Islet of Langerhans (tissue), 1 donor: ENCODE measurements at regions not wholly inside any gene's neighbourhood (a gene's known extent, or its start where the extent isn't known, plus 50 kb on each side); places are given as distances from the start of the nearest gene placed in this dataset.
A peak's percentile ranks its signal among the peaks of the same experiment; 100 is the strongest.
"Not testable (repeated sequence)": the region's sequence is repeated elsewhere in the genome, so short reads cannot be mapped to it uniquely, and the experiment has no call there.

ENCODE experiments used
- FAIRE-seq: peaks from one replicate; lab custom pipeline; 2011; peaks lifted over from hg19 to GRCh38; lab: Jason Lieb, UNC

DNA sequence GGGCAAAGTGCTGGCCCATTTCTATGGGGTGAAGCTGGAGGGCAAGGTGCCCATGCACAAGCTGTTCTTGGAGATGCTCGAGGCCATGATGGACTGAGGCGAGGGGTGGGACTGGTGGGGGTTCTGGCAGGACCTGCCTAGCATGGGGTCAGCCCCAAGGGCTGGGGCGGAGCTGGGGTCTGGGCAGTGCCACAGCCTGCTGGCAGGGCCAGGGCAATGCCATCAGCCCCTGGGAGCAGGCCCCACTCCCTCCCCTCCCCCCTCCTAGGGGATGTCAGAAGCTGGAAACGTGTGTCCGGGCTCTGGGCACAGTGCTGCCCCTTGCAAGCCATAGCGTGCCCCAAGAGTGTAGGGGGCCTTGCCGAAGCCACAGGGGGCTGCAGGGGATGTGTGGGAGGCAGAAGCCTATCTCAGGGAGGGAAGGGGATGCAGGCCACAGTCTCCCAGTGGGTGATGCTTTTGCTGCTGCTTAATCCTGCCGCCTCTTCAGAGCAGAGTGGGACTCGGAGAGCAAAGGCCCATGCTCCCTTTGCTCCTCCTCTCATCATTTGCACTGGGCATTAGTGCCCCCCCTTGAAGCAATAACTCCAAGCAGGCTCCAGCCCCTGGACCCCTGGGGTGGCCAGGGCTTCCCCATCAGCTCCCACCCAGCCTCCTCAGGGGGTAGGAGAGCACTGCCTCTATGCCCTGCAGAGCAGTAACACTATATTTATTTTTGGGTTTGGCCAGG, 85.2 kb downstream of the MRPL57 start:
- not testable (repeated sequence) for FAIRE-seq

DNA sequence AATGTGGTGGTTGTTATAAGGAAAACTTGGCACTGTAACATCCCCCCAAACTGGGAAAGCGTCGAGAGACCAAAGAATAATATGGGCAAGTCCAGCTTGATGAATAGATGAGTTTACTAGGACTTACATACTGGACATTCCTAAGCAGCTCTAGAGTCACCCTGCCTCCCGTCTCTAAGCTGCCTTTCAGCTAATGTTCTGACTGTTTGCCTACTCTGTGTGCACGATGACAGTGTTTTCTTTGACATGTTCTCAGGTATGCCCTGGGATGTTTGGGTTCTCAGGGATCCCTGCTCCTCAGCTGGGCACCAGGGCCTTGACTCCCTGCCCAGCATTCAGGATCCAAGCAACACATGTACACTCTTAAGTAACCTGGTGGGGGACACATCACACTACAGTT, 87.5 kb downstream of the MRPL57 start:
- FAIRE-seq: not testable (repeated sequence)

DNA sequence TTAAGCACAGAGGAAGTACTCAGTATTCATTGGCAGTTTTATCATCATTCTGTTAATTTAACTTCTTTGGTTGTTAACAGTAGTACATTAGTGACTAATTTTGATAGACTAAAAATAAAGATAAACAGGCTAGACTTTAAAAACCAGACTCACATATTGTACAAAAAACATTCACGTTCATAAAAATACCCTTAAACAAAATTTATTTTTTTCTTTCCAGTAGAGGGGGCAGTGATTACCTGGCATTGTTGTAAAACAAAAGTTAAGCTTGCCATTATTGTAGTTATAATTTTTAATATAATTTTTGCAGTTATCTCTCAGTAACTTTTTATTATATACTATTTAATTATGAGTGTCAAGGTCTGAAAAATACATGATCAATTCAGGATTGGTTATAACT, 92.0 kb downstream of the MRPL57 start:
- not testable (repeated sequence) for FAIRE-seq

DNA sequence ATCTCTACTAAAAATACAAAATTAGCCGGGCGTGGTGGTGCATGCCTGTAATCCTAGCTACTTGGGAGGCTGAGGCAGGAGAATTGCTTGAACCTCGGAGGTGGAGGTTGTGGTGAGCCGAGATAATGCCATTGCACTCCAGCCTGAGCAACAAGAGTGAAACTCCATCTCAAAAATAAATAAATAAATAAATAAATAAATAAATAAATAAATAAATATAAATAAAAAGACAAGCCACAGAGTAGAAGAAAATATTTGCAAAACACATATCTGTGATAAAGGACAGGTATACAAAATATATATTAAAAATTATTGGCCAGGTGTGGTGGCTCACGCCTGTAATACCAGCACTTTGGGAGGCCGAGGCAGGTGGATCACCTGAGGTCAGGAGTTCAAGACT, 96.0 kb downstream of the MRPL57 start:
- FAIRE-seq: not testable (repeated sequence)

DNA sequence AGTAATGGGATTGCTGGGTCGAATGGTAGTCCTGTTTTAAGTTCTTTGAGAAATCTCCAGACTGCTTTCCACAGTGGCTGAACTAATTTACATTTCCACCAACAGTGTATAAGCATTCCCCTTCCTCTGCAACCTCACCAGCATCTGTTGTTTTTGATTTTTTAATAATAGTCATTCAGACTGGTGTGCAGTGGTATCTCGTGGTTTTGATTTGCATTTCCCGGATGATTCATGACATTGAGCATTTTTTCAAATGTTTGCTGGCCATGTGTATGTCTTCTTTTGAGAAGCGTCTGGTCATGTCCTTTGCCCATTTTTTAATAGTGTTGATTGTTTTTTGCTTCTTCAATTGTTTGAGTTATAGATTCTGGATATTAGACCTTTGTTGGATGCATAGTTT, 98.0 kb downstream of the MRPL57 start:
- FAIRE-seq: not testable (repeated sequence)

DNA sequence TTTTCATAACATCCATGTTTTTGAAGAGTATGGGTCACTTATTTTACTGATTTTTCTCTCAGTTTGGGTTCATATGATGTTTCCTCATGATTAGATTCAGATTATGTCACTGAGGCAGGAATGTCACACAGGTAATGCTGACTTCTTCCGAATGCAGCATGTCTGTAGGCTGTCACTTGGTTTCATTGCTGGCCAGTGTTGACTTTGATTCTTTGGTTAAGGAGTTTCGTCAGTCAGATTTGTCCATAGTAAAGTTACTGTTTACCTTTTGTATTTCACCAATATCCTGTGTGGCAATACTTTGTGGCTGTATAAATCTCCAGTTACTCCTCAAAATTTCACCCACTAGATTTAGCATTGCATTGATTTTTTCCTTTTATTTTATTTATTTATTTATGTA, 105.6 kb downstream of the MRPL57 start:
- FAIRE-seq: no peak

DNA sequence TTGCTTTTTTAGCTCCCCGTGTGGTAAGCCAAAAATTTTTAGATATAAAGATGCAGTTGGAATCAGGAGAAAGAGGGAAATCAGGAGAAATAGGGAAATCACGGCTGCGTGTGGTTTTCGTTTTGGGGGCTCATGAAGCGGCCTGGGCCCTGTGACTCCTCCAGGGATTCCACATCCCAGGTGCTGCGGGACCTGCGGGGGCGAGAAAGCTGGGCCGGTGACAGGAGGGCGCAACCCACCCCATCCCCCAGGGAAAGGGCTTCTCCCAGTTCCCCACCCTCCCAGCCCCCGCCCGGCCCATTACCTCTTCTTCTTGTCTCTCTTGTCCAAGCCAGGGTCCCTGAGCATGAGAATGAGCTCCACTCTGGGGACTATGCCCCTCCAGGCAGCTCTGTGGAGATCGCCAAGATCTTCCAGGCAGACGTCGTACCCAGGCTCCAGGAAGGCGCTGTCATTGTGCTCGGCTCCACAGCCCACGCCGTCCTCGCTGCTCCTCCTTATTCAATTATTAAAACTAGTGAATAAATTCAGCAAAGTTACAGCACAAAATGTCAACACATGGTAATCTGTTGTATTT, 111.0 kb downstream of the MRPL57 start:
- FAIRE-seq: no peak

DNA sequence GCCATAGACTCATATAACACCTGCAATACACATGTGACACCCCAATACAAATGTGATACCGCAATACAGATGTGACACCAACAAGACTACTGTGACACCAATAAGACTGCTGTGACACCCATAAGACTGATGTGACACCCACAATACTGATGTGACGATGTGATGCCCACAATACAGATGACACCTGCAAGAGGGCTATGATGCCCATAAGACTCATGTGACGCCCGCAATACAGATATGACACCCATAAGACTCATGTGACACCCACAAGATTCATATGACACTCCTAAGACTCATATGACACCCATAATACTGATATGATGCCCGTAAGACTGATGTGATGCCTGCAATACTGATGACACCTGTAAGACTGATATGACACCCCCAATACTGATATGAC, 113.0 kb downstream of the MRPL57 start:
- FAIRE-seq: no peak

DNA sequence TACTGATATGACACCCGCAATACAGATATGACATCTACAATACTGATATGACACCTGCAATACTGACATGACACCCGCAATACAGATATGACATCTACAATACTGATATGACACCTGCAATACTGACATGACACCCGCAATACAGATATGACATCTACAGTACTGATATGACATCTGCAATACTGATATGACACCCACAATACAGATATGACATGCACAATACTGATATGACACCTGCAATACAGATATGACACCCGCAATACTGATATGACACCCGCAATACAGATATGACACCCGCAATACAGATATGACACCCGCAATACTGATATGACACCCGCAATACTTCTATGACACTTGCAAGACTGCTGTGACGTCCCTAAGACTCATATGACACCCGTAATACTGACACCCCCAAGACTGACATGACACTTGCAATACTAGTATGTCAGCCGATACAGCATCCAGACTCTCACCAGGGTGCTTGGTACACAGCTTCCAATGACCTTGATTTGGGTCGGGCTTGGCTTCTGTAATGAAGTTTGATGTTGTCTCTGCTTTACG, 114.1 kb downstream of the MRPL57 start:
- not testable (repeated sequence) for FAIRE-seq

DNA sequence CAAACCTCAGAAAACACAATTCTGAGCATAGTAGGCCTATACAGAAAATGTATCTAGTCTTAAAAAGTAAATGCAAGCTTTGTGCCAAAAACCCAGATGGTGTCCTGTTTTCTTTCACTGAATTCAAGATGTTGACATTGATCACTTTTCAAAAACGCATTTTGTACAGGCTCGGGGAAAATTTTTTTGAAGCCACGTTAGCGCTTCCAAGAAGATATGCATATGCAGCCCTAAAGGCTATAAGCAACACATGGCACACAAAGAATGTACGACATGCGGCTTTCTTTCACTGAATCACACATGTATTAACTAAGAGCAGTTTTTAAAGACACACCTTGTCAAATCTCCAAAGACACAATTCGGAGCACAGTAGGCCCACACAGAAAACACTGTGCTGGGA, 115.4 kb downstream of the MRPL57 start:
- FAIRE-seq: no peak

DNA sequence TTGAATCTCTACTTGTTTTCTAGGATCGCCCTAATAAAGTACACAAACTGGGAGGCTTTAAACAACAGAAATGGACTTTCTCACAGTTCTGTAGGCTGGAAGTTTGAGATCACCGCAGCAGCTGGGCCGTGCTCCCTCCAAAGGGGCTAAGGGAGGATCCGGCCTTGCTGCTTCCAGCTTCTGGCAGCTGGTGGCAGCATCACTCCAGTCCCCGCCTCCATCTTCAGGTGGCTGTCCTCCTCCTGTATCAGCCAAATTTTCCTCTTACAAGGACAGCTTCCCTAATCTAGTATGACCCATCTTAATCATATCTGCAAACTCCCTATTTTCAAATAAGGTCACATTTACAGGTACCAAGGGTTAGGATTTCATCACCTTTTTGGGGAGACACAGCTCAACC, 120.5 kb downstream of the MRPL57 start:
- FAIRE-seq: peak; percentile 90

DNA sequence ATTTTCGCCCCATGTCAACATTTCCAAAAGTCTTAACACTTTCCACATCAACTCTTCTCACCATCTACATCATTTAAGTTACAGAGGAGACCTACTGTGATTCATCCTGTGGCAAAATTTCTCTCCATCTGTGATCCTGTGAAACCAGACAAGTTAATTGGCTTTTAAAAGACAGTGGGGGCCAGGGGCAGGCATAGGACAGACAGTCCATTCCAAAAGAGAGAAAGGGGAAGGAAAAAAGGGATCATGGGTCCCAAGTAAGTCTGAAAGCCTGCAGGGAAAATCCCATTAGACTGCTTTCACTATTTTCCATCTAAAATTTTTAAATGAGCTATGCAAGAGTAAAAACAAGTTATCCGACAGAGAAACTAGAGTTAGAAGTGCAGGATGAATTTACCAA, 121.0 kb downstream of the MRPL57 start:
- FAIRE-seq: no peak

DNA sequence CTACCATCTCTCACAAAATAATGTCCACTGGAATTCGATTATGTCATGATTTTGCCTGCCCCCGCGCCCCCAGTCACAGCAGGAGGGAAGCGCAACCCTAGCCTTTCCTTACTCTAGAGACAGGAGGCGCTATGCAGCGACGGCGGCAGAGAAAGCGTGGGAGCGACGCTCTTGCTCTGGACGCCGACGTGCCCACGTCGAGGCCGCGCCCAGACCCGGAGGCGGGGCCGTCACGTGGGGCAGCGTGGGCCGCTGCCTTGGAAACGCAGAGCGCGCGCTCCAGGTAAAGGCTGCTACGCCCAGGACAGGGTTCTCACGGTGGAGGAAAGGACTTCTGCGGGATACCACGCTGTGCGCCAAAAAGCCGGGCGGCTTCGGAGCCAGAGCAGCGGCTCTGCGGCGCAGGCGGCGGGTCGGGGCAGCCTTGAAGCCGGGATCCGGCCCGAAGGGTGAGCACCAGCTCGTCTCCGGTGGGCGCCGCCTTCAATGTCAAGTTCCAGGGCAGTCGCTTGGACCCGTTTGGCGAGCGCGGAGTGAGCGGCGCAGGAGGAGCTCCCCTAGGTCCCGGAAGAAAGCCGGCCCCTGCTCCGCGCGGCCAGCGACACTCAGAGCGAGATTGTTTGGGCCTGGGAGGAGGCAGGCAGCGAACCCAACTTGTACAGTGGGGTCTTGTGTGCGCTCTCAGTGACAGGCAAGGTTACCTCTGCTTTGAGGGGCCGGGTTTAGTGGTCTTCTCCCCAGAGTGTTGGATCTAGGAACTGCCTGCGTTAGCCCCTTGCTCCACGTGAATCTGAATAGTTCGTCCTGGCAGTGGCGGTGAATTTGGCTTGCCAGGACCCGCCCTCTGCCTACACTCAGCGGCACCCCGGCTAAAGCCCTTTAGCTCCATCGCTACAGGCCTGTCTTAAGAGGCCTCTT, 121.7 kb downstream of the MRPL57 start:
- FAIRE-seq: peak; percentile 92

DNA sequence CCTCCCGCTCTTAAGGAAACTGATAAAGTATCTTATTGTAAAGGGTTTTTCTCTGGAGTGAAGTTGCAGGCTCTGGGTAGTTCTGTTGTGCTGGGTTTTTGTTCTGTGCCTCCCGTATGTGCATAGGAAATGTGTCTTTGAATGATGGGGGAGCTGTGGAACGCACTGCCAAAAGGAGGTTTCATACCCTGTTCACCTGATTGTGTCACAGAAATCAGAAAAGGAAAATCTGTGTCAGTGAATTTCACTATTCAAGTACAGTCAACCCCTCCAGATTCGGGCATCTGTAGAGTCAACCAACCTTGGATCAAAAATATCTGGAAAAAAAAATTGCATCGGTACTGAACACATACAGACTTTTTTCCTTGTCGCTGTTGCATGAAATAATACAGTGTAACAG, 127.8 kb downstream of the MRPL57 start:
- FAIRE-seq: no peak

DNA sequence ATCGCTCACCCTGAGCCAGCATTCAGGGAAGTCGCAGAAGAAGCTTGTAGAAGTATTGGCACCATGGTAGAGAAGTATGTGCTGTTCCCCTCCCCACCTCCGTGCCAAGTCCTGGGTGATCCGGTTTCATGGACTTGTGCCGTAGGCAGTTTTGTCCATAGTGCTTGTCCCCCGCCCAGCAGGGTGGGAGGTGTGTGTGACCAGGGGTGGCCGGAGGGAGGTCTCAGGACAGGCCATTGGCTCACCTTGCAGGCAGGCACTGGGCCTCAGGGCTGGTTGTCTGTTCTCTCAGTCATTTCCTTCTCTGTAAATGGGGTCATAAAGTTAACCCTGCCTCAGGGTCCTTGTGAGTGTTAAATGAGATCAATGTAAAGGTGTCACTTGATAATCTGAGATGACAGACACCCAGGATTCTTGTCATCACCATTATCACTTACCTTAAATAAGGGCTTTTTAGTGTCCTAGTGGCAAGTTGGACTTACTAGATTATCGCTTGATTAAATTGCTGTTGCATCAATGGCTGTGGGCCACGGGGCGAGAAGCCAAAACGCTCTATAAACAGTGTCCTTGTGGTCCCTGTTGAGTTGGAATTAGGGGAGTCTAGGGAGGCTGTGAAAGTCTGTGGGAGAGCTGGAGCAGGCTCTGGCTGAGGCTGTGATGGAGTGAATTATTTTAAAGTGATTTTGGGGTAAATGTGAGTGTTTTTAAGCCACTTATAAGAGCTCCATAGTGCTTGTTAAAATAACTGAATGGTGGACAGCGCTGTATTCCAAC, 130.0 kb downstream of the MRPL57 start:
- FAIRE-seq: not testable (repeated sequence)

DNA sequence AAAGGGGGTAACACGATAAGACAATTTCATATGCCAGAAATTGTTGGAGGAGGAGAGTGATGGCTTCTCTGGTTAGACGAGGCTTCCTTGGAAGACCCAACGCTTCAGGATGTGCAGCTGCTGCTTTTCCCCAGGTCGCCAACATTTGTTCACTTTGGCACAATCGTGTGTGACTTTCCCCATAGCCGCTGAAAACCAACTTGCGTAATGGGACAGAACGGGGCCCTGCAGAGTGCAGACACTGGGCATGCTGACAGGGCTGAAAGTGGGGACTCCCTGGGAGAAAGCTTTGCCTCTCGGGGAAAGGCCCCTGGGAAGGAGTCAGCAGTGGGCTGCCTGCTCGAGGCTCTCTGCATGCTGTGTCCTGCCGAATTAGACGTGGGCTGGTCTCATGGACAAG, 130.7 kb downstream of the MRPL57 start:
- FAIRE-seq: not testable (repeated sequence)

DNA sequence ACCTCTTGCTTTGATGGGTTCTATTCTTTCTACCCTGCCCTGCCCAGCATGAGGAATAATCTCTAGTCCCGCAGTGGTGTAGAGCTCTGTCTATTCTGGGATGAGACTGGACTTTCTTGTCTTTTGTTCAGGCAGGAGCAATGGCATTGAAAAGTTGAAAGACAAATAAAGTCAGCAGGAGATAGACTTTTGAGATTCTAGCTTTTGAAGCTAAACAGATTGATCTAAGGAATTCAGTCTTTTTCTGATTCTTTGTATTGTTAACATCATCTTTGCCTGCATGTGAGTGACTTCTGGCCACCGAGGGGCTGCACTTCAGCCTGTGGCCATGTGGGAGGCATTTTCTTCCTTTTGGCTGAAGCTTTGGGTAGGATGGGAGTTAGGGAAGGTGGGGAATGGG, 132.4 kb downstream of the MRPL57 start:
- no peak for FAIRE-seq

DNA sequence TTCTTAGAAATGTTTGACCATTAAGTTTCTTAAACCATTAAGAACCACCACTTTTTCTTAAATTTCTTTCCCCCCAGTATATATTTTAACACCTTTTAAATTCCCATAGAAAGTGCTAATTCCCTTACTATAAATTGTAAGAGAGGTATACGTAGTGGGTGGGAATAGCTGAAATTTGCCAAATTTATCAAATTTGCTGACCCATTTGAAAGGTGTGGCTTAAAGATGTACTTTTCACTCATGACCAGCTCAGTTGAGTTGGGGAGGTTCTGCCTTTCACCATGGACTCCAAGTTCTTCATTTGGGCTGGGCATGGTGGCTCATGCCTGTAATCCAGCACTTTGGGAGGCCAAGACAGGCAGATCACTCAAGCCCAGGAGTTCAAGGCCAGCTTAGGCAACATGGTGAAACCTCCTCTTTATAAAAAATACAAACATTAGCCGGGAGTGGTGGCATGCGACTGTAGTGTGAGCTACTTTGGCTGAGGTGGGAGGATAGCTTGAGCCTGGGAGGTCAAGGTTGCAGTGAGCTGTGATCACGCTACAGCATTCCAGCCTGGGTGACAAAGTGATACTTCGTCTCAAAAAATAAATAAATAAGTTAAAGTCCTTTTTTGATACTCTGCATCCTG, 133.2 kb downstream of the MRPL57 start:
- FAIRE-seq: no peak

DNA sequence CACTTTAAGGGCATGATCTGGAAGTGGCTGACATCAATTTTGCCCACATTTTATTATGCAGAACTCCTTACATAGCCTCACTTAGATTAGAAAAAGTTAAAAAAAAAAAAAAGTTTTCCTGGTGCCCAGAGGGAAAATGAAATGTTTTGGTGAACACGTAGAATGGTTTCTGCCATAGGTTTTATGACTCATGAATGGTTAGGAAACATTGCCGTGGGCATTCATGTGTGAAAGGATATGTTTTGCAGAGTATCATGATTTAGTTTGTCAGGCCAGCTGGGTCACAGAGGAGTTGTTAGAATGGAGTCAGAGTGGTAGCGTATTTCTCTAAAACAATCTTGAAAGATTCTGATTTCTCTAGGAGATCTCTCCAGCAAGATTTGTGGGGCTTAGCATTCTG, 133.8 kb downstream of the MRPL57 start:
- no peak for FAIRE-seq

DNA sequence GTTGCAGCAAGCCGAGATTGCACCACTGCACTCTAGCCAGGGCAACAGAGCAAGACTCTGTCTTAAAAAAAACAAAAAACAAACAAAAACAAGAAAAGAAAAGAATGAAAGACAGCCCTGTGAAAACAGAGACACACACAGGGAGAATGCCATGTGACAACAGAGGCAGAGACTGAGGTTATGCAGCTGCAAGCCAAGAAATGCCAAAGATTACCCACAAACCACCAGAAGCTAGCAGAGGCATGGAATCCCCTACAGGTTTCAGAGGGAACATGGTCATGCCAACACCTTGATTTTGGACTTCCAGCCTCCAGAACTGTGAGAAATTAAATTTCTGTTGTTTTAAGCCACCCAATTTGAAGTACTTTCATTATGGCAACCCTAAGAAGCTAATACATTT, 138.5 kb downstream of the MRPL57 start:
- not testable (repeated sequence) for FAIRE-seq

DNA sequence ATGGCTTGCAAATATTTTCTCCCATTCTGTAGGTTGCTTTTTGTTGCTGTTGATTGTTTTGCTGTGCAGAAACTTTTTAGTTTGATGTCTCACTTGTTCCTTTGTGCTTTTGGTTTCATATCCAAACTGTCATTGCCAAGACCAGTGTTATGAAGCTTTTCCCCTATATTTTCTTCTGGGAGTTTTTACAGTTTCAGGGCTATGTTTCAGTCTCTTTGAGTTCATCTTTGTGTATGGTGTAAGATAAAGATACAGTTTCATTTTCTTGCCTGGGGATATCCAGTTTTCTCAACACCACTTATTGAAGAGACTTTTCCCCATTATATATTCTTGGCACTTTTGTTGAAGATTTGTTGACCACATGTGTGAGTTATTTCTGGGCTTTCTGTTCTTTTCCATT, 139.9 kb downstream of the MRPL57 start:
- no peak for FAIRE-seq
